Central memory CD4-positive, alpha-beta T cell (primary cell): ENCODE measurements at regions not wholly inside any gene's neighbourhood (a gene's known extent, or its start where the extent isn't known, plus 50 kb on each side); places are given as distances from the start of the nearest gene placed in this dataset.

Source experiments
- DNase-seq: peaks from one replicate; pipeline ENCODE4 v3.0.0; 2022

DNA sequence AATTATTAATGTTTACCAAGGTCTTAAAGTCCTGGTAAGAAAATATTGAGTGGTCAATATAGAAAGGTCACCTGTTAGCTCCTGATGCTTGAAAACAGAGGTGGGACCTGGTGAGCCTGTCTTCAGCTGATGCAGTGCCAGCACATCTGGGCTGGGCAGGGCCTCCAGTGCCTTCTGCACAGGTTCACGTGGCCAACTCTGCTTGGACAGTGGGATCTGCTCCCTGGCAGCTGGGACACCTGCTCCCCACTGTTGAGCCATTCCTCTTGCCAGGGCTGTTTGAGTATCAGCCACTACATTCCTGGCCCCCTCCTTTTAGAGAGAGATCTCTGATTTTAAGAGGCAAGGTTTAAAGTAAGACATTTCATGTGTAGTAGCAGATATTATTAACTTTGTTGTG lies 135.0 kb downstream of the TM9SF2 start:
- no peak for DNase-seq

DNA sequence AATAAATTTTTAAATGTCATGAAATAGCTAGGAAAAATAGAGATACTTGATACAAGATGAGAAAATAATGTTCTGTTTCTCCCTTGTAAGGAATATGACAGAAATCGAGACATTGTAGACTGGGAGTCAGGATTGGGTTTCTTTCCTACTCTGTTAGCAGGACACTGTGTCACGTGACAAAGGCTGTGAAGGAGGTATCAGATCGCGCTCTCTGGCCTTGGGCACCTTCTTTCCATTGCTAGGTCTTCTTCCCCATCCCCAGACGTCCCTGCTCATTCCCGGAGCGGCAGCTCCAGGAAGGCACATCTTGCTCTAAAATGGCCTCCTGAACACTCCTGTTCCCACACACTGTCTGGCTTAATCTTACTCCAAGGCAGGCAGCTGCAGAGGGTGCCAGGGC lies 133.4 kb downstream of the TM9SF2 start:
- DNase-seq: no peak

DNA sequence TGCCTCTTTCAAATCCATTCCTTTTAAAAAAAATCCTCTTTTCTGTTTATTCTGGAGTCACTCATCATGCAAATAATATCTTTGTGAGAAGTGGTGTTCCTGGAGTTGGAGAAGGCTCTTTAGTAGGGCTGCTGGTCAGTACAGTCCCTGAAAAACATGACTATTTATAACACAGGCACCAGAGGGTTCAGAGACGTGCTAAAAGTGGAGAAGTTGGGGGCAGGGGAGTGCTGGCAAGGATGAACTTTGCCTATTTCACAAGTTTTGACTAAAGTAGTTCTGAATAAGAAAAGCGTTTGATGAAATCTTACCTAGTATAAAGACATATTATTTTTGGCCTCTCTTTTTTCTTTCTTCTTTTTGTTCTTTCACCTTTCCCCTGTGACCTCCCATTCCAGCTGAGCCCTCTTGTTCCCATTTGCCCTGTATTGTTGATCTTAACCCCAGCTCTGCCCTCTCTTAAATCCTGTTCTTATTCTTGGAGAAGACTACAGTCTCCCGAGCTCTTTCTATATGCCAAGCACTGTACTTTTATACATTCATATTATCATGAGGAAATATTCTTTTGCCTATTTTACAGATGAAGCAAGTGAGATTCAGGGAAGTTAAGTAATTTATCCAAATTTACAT lies 129.1 kb downstream of the TM9SF2 start:
- no peak for DNase-seq

DNA sequence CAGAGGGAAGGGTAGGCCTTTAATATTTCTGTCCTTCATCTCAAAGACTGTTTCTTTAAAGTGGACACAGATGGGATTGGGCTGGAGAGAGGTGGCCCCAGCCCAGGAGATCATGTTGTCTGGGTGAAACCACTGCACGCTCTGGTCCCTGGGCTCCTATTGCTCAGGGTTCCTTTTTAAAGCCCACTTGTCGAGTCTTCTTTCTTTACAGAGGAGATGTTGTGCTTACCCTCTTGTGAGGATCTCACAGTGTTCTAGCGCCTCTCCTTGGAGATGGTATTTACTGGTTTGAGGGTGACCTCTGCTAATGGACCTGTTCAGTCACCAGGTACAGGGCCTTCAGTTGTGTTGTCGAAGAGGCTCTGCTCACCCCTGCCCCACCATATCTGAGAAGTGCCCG lies 128.4 kb downstream of the TM9SF2 start:
- DNase-seq: no peak

DNA sequence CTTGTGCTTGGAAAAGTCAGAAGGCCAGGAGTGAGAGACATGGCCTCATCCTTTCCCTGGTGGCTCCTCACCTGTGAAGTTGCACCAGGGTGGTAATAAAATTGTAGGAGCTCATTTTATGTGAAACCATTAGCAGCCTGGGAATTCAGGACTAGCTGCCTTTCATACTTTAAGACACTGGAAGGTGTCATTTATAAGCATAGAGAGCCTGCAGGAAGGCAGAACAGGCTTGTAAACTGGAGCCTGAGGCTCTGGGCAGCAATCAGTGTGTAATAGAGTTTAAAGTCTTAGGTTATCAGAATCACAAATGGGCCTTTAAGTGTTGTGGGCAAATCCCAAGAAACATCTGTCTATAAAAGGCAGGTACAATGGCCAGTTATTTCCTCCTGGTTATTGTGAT lies 127.2 kb downstream of the TM9SF2 start:
- DNase-seq: no peak

DNA sequence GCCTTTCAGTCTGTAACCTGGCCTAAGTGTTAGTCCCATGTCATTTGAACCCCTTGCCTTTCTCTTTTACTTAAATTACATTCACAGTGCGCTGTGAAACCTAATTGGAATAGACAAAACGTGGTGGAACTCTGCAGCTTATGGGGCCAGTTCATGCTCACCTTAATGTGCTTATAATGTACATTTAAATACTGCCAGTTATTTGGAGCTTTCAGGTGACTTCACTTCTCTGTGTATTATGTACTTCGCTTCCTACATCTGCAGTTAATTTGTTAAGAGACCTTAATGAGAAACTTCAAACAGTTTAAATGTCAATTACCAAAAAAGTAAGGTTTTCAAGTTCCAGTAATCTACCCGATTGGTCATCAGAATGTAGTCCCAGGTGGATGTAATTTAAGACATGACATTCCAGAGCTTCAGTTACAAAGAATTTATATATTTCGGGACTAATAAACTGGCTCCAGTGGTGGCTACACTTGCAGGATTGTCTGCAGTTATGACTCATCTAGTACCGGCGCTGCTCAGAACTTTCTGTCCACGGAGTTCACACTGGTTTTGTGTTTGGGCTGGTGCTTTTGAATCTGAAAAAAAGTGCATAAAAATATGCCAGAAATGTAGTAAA lies 125.3 kb downstream of the TM9SF2 start:
- no peak for DNase-seq

DNA sequence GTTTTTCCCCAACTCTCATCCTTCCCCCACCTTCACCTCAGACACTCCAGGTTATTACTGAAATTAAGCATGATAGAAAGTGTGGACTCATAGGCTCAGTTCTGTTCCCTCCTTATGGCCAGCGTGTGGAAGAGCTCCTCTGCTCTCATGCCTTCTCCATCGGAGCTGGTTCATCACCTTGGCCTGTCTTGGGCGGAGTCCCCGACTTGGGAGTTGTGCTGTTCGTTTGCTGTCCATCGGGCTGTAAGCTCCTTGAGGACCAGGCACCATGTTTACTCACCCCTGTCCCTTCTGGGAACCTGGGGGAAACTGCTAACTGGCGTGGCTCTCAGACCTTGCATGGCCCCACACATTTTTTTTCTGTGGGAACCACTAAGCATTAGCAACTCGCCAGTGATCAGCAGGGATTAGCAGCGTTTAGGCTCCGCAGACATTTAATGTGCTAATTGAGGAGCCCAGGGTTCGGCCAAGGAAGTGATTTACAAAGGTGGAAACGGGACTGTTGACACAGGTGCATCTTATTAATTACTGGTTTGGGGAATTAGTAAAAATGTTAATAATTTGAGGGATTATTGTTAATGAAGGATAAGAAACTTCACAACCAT lies 123.8 kb downstream of the TM9SF2 start:
- no peak for DNase-seq

DNA sequence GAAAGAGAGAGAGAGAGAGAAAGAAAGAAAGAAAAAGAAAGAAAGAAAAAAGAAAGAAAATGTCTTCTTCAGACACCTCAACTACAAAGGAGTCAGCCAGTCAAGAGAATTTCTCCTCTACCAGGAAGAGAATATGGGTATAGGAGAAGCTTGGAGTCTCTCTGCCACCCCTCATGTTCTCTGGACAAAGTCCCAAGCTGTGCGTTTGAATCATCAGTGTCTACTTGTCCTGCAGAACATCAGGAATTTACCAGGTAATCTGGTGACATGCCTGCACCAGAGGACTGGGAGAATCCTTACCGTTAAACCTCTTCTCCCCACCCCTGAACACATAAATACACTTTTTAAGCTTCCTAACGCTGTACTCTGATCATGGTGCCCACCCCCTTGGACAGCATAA lies 119.5 kb downstream of the TM9SF2 start:
- DNase-seq: no peak

GRCh38 chr13:99619207-99619606 lies 117.9 kb downstream of the TM9SF2 start:
- no peak for DNase-seq

GRCh38 chr13:99617474-99618255 lies 116.4 kb downstream of the TM9SF2 start:
- no peak for DNase-seq

DNA sequence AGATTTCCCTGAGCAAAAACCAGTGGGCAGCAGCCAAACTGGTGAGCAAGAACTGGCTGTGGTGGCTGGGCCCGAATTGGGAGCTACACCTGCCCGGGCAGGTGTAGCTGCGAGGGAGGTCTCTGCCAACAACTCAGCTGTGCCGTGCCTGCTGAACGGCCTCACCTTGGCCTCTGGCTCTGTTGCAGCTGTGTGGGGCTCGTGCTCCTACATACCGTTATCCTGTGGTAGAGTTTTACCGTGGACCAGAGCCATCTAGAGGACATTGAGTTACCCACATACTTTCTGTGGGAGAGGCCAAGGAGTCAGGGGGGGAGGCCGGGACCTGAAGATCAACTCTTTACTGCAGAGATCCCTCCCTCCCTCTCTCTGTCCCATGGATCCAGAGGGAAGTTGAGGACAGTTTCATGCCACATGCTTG lies 113.2 kb downstream of the TM9SF2 start:
- DNase-seq: peak; percentile 17
